ENCODE measurements at regions not wholly inside any gene's neighbourhood (a gene's known extent, or its start where the extent isn't known, plus 50 kb on each side); places are given as distances from the start of the nearest gene placed in this dataset.

GRCh38 chr17:52368886-52369285 is 210.4 kb upstream of the CA10 start:
- BruUV-seq (replicated peaks) = no TSS peak
- POLR2A ChIA-PET (ENCODE audit: low non-redundant PET) = no interaction called here
- intact Hi-C loops (cut with micrococcal nuclease; ENCODE audit: unreplicated experiment) = no loop called here

GRCh38 chr17:52357854-52358253 is 199.3 kb upstream of the CA10 start:
- BruUV-seq (replicated peaks) = no TSS peak

More at GRCh38 chr17:52368886-52369285, 210.4 kb upstream of the CA10 start:
- TF ChIP-seq CTCF (conservative IDR thresholded peaks at IDR 0.05; ENCODE audit: low read depth, low read length) = no peak
- no peak for TF ChIP-seq EZH2 (IDR thresholded peaks at IDR 0.05; ENCODE audit: borderline replicate concordance, low read depth, low read length, poor library complexity, severe bottlenecking)
- no peak overlapping the region for H3K4me3 ChIP-seq (ENCODE audit: low read depth, low read length, poor library complexity, severe bottlenecking)
- no peaks in the 10 kb centered on the region for H3K9me3 ChIP-seq (ENCODE audit: low read depth, low read length, poor library complexity, severe bottlenecking)
- no peaks in the 10 kb centered on the region for H3K27me3 ChIP-seq (replicated peaks; ENCODE audit: insufficient read depth, low read depth, low read length, poor library complexity)
- no peaks in the 10 kb centered on the region for H3K36me3 ChIP-seq (ENCODE audit: insufficient read depth, low read length, poor library complexity, severe bottlenecking)
- no peak for DNase-seq (ENCODE audit: low spot score)
- H3K4me1 ChIP-seq (ENCODE audit: insufficient read depth, low read length, poor library complexity, severe bottlenecking) = no peaks in the 10 kb centered on the region
- CTCF ChIA-PET = no interaction called here
- H3K27ac ChIP-seq (ENCODE audit: low read depth, low read length, poor library complexity, severe bottlenecking) = no peak overlapping the region

GRCh38 chr17:52336796-52337195 is 178.3 kb upstream of the CA10 start:
- no TSS peak for BruUV-seq (replicated peaks)
- no peak overlapping the region for H3K27ac ChIP-seq (ENCODE audit: low read depth, low read length, poor library complexity, severe bottlenecking)
- no peaks in the 10 kb centered on the region for H3K27me3 ChIP-seq (replicated peaks; ENCODE audit: insufficient read depth, low read depth, low read length, poor library complexity)
- no peaks in the 10 kb centered on the region for H3K4me1 ChIP-seq (ENCODE audit: insufficient read depth, low read length, poor library complexity, severe bottlenecking)
- TF ChIP-seq EZH2 (IDR thresholded peaks at IDR 0.05; ENCODE audit: borderline replicate concordance, low read depth, low read length, poor library complexity, severe bottlenecking) (no peak), CTCF (conservative IDR thresholded peaks at IDR 0.05; ENCODE audit: low read depth, low read length) (no peak)
- intact Hi-C loops (cut with micrococcal nuclease; ENCODE audit: unreplicated experiment) = no loop called here
- H3K4me3 ChIP-seq (ENCODE audit: low read depth, low read length, poor library complexity, severe bottlenecking) = no peak overlapping the region
- no peaks in the 10 kb centered on the region for H3K9me3 ChIP-seq (ENCODE audit: low read depth, low read length, poor library complexity, severe bottlenecking)
- ChIA-PET POLR2A (ENCODE audit: low non-redundant PET) (no interaction called here), CTCF (no interaction called here)
- H3K36me3 ChIP-seq (ENCODE audit: insufficient read depth, low read length, poor library complexity, severe bottlenecking) = no peaks in the 10 kb centered on the region
- no peak for DNase-seq (ENCODE audit: low spot score)

More at GRCh38 chr17:52357854-52358253, 199.3 kb upstream of the CA10 start:
- H3K4me3 ChIP-seq (ENCODE audit: low read depth, low read length, poor library complexity, severe bottlenecking) = no peak overlapping the region
- H3K36me3 ChIP-seq (ENCODE audit: insufficient read depth, low read length, poor library complexity, severe bottlenecking) = no peaks in the 10 kb centered on the region
- H3K27me3 ChIP-seq (replicated peaks; ENCODE audit: insufficient read depth, low read depth, low read length, poor library complexity) = no peaks in the 10 kb centered on the region
- intact Hi-C loops (cut with micrococcal nuclease; ENCODE audit: unreplicated experiment) = no loop called here
- no peaks in the 10 kb centered on the region for H3K4me1 ChIP-seq (ENCODE audit: insufficient read depth, low read length, poor library complexity, severe bottlenecking)
- no peak overlapping the region for H3K27ac ChIP-seq (ENCODE audit: low read depth, low read length, poor library complexity, severe bottlenecking)
- DNase-seq (ENCODE audit: low spot score) = no peak
- TF ChIP-seq CTCF (conservative IDR thresholded peaks at IDR 0.05; ENCODE audit: low read depth, low read length) = no peak
- ChIA-PET POLR2A (ENCODE audit: low non-redundant PET) (no interaction called here), CTCF (no interaction called here)
- peaks cover 8% of the 10 kb centered on the region for H3K9me3 ChIP-seq (ENCODE audit: low read depth, low read length, poor library complexity, severe bottlenecking)

Data from A673 (cell line).